ENCODE measurements at regions not wholly inside any gene's neighbourhood (a gene's known extent, or its start where the extent isn't known, plus 50 kb on each side); places are given as distances from the start of the nearest gene placed in this dataset.

- Histone ChIP-seq H3K4me2 (ENCODE audit: low read depth, low read length, poor library complexity, severe bottlenecking) (no peak overlapping the region), H3K4me3 (ENCODE audit: insufficient read depth, low read length, poor library complexity, severe bottlenecking) (no peak overlapping the region), H3K9me3 (ENCODE audit: insufficient read depth, low read length) (no peaks in the 10 kb centered on the region), H2AFZ (ENCODE audit: low read depth, low read length, severe bottlenecking) (no peak overlapping the region), H4K20me1 (ENCODE audit: low read depth, low read length) (no peaks in the 10 kb centered on the region), H3K27ac (ENCODE audit: low read depth, low read length) (no peak overlapping the region), H3K79me2 (ENCODE audit: insufficient read depth, low read length) (no peaks in the 10 kb centered on the region), H3K27me3 (ENCODE audit: low read length) (no peaks in the 10 kb centered on the region), H3K9ac (ENCODE audit: low read length) (no peak overlapping the region), H3K9me2 (replicated peaks; ENCODE audit: insufficient read depth, low read length) (no peaks in the 10 kb centered on the region), H3F3A (ENCODE audit: insufficient read depth) (no peaks in the 10 kb centered on the region), H3K36me3 (ENCODE audit: low read length) (no peaks in the 10 kb centered on the region)
- TF ChIP-seq EZH2phosphoT487 (conservative IDR thresholded peaks at IDR 0.05; ENCODE audit: low read length) (no peak), CTCF (IDR thresholded peaks at IDR 0.05; ENCODE audit: insufficient read depth, low read length, poor library complexity, severe bottlenecking) (no peak)
Measured at GRCh38 chr10:105963334-105963884, 1201.1 kb downstream of the SORCS1 start.

- Histone ChIP-seq H3K4me3 (ENCODE audit: insufficient read depth, low read length, poor library complexity, severe bottlenecking) (no peak overlapping the region), H3K4me2 (ENCODE audit: low read depth, low read length, poor library complexity, severe bottlenecking) (no peak overlapping the region), H2AFZ (ENCODE audit: low read depth, low read length, severe bottlenecking) (no peak overlapping the region), H3K27ac (ENCODE audit: low read depth, low read length) (no peak overlapping the region), H3K27me3 (ENCODE audit: low read length) (no peaks in the 10 kb centered on the region), H3K79me2 (ENCODE audit: insufficient read depth, low read length) (no peaks in the 10 kb centered on the region), H3F3A (ENCODE audit: insufficient read depth) (no peaks in the 10 kb centered on the region), H3K9me2 (replicated peaks; ENCODE audit: insufficient read depth, low read length) (no peaks in the 10 kb centered on the region), H3K36me3 (ENCODE audit: low read length) (no peaks in the 10 kb centered on the region), H4K20me1 (ENCODE audit: low read depth, low read length) (no peaks in the 10 kb centered on the region), H3K9ac (ENCODE audit: low read length) (no peak overlapping the region), H3K9me3 (ENCODE audit: insufficient read depth, low read length) (no peaks in the 10 kb centered on the region)
- TF ChIP-seq CTCF (IDR thresholded peaks at IDR 0.05; ENCODE audit: insufficient read depth, low read length, poor library complexity, severe bottlenecking) = no peak
- TF ChIP-seq EZH2phosphoT487 (conservative IDR thresholded peaks at IDR 0.05; ENCODE audit: low read length) = no peak
Measured at GRCh38 chr10:105956550-105956949, 1208.0 kb downstream of the SORCS1 start.

GRCh38 chr10:105953861-105954260, 1210.6 kb downstream of the SORCS1 start:
- Histone ChIP-seq H3K27me3 (ENCODE audit: low read length) (no peaks in the 10 kb centered on the region), H3K4me3 (ENCODE audit: insufficient read depth, low read length, poor library complexity, severe bottlenecking) (no peak overlapping the region), H4K20me1 (ENCODE audit: low read depth, low read length) (no peaks in the 10 kb centered on the region), H3K9me3 (ENCODE audit: insufficient read depth, low read length) (no peaks in the 10 kb centered on the region), H3K36me3 (ENCODE audit: low read length) (no peaks in the 10 kb centered on the region), H3K79me2 (ENCODE audit: insufficient read depth, low read length) (no peaks in the 10 kb centered on the region), H3K9me2 (replicated peaks; ENCODE audit: insufficient read depth, low read length) (no peaks in the 10 kb centered on the region), H3K27ac (ENCODE audit: low read depth, low read length) (no peak overlapping the region), H3K9ac (ENCODE audit: low read length) (no peak overlapping the region), H2AFZ (ENCODE audit: low read depth, low read length, severe bottlenecking) (no peak overlapping the region), H3F3A (ENCODE audit: insufficient read depth) (no peaks in the 10 kb centered on the region), H3K4me2 (ENCODE audit: low read depth, low read length, poor library complexity, severe bottlenecking) (no peak overlapping the region)
- TF ChIP-seq EZH2phosphoT487 (conservative IDR thresholded peaks at IDR 0.05; ENCODE audit: low read length) = no peak
- TF ChIP-seq CTCF (IDR thresholded peaks at IDR 0.05; ENCODE audit: insufficient read depth, low read length, poor library complexity, severe bottlenecking) = no peak
